Colonic mucosa (tissue), 4 donors: ENCODE measurements at regions not wholly inside any gene's neighbourhood (a gene's known extent, or its start where the extent isn't known, plus 50 kb on each side); places are given as distances from the start of the nearest gene placed in this dataset.

ENCODE experiments used
- DNase-seq: peaks from one replicate; pipeline ENCODE4 v3.0.0-alpha.2; 2020
- H3K27ac ChIP-seq: fragments of 200-600 bp; one replicate; pipeline ENCODE4 v1.8.0; 2021
- H3K27me3 ChIP-seq: fragments of 200-600 bp; one replicate; pipeline ENCODE4 v1.8.0; 2021
- H3K36me3 ChIP-seq: fragments of 200-600 bp; one replicate; pipeline ENCODE4 v1.8.0; 2021
- H3K4me1 ChIP-seq: fragments of 200-600 bp; one replicate; pipeline ENCODE4 v1.8.0; 2021; ENCODE audit warnings: mild to moderate bottlenecking
- H3K4me3 ChIP-seq: fragments of 200-600 bp; one replicate; pipeline ENCODE4 v1.8.0; 2021
- H3K9ac ChIP-seq, 2 donors: one replicate each; pipeline ENCODE4 v1.7.0; 2013; ENCODE audit warnings: control low read depth in 2 of 2, low read depth in 2 of 2, low read length in 2 of 2
- H3K9me3 ChIP-seq: fragments of 200-600 bp; one replicate; pipeline ENCODE4 v1.8.0; 2021
- CTCF ChIP-seq: fragments of 200-600 bp; IDR thresholded peaks from one replicate; pipeline ENCODE4 v1.8.0; 2022; ENCODE audit warnings: antibody characterized with exemption, mild to moderate bottlenecking
- intact Hi-C: fragments of 100-400 bp; cut with DNase I; formaldehyde crosslinking; loops from one replicate; pipeline ENCODE4 v1.14.1; 2022
- donor health status: healthy.
- donor health status: DM: no; HTN: no; CAD: no.
- donor health status: DM: no; HTN: no; CAD: no.

GRCh38 chr6:78580923-78581322 lies 286.4 kb upstream of the IRAK1BP1 start:
- no peak for TF ChIP-seq CTCF
- Histone ChIP-seq H3K9me3 (no peaks in the 10 kb centered on the region), H3K9ac (no peak overlapping the region), H3K27me3 (no peaks in the 10 kb centered on the region), H3K36me3 (no peaks in the 10 kb centered on the region), H3K27ac (no peak overlapping the region), H3K4me3 (no peak overlapping the region), H3K4me1 (no peaks in the 10 kb centered on the region)
- intact Hi-C loops, result no loop called here
- DNase-seq, result no peak

DNA sequence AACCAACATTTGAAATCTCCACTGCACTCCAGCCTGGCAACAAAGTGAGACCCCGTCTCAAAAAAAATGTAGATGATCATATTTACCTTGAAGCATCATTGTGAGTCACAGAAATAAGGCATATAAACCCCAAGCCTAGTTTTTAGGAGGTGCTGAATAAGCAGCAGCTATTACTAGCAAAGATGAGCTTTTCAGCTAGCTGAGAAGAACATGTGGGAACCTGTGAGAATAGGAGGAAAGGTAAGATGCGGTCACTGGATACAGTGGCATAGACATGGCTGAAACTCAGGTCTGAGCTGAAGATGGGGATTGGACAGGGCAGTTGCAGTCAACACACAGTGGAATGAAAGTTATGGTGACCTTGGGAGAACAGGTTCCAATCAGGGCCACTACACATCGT lies 284.3 kb upstream of the IRAK1BP1 start:
- Histone ChIP-seq H3K9ac (no peak overlapping the region), H3K4me1 (no peaks in the 10 kb centered on the region), H3K4me3 (no peak overlapping the region), H3K27me3 (no peaks in the 10 kb centered on the region), H3K9me3 (no peaks in the 10 kb centered on the region), H3K36me3 (no peaks in the 10 kb centered on the region), H3K27ac (no peak overlapping the region)
- intact Hi-C loops, result no loop called here
- no peak for TF ChIP-seq CTCF
- no peak for DNase-seq

DNA sequence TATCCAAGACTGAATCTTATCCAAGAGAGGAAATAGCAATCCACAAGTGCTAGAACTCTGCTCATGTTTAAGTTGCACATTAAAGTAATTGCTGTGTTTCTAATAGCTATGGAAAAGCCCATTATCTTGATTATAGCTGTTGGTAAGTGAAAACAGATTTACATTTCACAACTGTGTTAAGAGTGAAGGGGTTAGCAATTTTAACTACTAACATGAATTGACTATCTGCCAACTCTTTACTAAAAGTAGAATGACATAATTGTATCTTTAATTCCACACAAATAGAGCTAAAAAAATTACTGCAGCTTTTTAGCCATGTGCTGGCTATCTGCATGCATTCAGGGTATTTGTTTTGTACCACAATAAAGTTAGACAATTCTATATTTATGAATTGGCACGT lies 277.9 kb upstream of the IRAK1BP1 start:
- H3K9ac ChIP-seq, result no peak overlapping the region
- H3K9me3 ChIP-seq, result no peaks in the 10 kb centered on the region
- no peak for DNase-seq
- no peaks in the 10 kb centered on the region for H3K36me3 ChIP-seq
- intact Hi-C loops, result no loop called here
- H3K4me1 ChIP-seq, result no peaks in the 10 kb centered on the region
- H3K4me3 ChIP-seq, result no peak overlapping the region
- no peak for TF ChIP-seq CTCF
- H3K27me3 ChIP-seq, result no peaks in the 10 kb centered on the region
- H3K27ac ChIP-seq, result no peak overlapping the region

DNA sequence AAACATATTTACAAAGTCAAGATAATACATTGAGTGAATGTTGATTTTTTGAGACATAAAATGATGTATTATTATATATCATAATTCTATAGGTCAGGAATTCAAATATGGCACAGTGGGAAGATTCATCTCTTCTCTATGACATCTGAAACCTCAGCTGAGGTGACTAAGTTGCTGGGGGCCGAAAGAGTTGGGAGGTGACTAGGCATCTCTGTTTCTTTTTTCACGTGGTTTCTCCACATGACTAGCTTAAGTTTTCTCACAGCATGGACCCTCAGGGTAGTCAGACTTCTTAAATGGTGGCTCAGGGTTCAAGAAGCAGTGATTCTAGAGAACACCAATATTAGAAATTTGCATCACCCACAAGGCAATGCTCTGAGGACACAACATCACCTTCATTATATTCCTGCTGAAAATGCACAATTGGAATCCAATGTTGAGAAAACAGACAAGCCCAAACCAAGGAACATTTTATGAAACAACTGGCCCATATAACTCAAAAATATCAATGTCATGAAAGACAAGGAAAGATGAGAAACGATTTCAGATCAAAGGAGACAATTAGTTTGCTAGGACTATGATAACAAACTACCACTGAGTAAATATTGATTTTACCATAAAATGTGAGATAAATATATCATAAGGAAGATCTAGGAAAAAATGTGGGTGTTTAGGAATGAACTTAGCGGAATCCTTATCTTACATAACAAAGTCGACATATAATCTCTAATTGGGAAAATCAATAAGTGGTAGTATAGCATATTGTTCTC lies 273.3 kb upstream of the IRAK1BP1 start:
- H3K4me3 ChIP-seq, result no peak overlapping the region
- H3K36me3 ChIP-seq, result no peaks in the 10 kb centered on the region
- intact Hi-C loops, result no loop called here
- no peaks in the 10 kb centered on the region for H3K9me3 ChIP-seq
- TF ChIP-seq CTCF, result no peak
- H3K27ac ChIP-seq, result no peak overlapping the region
- no peaks in the 10 kb centered on the region for H3K27me3 ChIP-seq
- H3K4me1 ChIP-seq, result no peaks in the 10 kb centered on the region
- no peak for DNase-seq
- H3K9ac ChIP-seq, result no peak overlapping the region

DNA sequence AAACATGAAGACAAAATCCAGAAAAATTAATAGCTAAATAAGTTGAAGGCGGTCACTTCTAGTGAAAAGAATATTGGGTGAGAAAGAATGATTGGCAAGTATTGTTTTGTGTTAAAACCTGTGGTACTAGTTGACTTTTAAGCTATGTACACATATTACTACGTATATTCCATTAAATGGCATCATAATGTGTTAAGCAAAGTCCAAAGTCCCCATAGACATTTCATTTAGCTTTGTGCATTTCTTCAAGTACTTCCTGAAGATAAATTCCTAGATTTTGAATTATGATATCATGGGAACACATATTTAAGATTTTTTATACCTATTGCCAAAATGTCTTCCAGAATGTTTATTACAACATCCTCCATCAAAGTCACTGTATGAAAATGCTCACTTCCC lies 272.7 kb upstream of the IRAK1BP1 start:
- H3K9me3 ChIP-seq, result no peaks in the 10 kb centered on the region
- no peak for TF ChIP-seq CTCF
- DNase-seq, result no peak
- no peak overlapping the region for H3K4me3 ChIP-seq
- no peaks in the 10 kb centered on the region for H3K36me3 ChIP-seq
- H3K9ac ChIP-seq, result no peak overlapping the region
- no peak overlapping the region for H3K27ac ChIP-seq
- intact Hi-C loops, result no loop called here
- no peaks in the 10 kb centered on the region for H3K4me1 ChIP-seq
- no peaks in the 10 kb centered on the region for H3K27me3 ChIP-seq
